NCI-H2171 (cell line): ENCODE measurements at regions not wholly inside any gene's neighbourhood (a gene's known extent, or its start where the extent isn't known, plus 50 kb on each side); places are given as distances from the start of the nearest gene placed in this dataset.

ENCODE experiments used
- DNase-seq: peaks from one replicate; lab custom pipeline; 2025; lab: John Stamatoyannopoulos, UW

DNA sequence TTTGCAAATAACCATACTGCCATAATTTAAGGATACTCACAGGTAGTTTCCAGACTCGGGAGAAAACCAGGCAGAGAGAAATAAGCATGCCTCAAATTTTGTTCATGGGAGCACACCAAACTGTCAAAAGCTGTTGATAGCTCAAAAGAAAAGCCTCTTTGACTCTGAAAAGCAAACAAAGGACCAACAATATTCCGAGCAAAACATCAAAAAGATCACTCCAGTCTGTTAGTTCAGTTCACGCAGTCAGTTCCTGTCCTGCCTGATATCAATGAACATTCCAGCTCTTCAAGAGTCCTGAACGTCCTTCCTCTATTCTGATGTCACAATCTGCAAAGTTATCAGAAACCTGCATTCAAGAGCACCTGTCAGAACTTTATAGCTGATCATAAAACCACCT is 78.7 kb downstream of the RRM2 start:
- no peak for DNase-seq

DNA sequence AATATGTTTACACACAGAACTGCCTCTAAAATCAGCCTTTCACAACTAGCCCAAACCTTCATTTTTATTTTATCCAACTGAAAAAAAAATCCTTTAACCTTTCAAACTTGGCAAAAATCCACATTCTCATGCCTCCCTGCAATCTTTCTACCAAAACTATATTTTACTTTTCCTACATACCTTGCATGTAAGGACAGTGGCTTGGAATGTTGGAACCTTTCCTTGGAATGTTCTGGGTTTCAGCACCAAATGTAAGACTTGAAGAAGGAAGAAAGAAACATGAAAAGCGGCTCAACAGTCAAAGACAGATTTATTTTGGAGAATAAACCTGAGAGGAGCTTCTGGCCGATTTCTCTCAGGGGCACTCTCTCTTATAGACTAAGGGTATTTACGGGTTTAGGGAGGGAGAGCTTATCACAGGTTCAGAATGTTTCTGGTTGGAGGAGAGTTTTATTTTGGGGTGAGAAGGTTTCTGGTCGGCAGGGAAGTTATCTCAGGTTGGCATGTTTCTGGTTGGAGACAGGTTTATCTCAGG is 79.7 kb downstream of the RRM2 start:
- DNase-seq = no peak

DNA sequence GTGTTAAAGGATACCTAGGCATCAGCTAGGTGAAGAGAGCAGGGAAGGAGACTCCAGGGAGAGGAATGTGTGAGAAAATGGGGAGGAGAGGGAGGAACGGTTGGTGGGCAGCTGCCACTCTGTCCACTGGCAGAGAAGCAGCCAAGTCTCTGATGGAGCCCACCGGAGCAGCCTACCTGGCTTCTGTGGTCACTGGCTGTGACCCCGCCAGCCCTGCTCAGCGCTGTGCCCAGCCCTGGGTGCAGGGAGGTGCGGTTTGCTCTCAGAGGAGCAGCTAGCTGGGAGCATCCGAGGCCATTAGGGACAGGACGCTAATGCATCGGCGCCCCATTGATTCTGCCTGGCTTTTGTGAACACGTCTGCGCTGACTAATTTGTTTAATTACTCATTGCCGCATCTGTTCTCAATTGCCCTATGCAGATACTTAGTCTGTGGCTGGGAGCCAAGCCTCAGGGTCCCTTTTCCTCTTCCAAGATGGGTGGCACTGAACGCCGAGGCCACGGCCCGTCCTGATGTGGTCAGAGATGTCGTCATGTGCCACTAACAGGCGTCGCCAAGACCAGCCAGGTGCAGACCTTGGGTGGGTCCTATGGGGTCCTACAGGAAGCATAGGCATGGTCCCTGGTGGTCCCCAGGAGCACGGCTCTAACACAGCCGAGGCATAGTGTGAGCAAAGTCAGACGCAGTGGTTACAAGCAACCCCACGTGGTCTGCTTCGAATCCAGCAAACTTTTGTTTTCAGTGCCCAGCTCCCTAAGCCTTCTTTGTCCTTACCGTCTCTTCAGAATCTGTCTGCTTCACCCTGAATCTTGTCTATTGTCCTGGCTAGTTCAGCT is 82.0 kb downstream of the RRM2 start:
- peak; percentile 43 for DNase-seq

- no peak for DNase-seq
Observed at GRCh38 chr2:10205162-10205475, 82.6 kb downstream of the RRM2 start.

DNA sequence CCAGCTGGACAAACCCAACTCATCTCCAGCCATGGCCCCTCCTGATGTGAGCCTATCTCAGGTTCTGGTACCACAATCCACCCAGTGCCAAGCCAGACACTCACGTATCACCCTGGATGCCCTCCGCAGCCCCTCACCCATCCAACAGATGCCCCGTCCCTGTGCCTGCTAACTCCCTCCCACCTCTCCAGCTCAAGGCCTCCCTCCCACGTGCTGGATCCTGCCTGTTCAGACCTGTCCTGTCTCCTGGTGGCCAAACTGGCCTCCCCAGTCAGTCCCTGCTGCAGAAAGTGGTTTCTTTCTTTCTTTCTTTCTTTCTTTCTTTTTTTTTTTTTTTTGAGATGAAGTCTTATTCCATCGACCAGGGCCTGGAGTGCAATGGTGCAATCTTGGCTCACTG is 86.2 kb downstream of the RRM2 start:
- no peak for DNase-seq

GRCh38 chr2:10209406-10209935 is 86.9 kb downstream of the RRM2 start:
- no peak for DNase-seq

GRCh38 chr2:10210336-10210735 is 87.8 kb downstream of the RRM2 start:
- no peak for DNase-seq

- DNase-seq = no peak
Observed at GRCh38 chr2:10211844-10212422, 89.4 kb downstream of the RRM2 start.

- DNase-seq = no peak
Observed at GRCh38 chr2:10212827-10213226, 89.9 kb upstream of the HPCAL1 start.

GRCh38 chr2:10214179-10214578 is 88.5 kb upstream of the HPCAL1 start:
- no peak for DNase-seq

DNA sequence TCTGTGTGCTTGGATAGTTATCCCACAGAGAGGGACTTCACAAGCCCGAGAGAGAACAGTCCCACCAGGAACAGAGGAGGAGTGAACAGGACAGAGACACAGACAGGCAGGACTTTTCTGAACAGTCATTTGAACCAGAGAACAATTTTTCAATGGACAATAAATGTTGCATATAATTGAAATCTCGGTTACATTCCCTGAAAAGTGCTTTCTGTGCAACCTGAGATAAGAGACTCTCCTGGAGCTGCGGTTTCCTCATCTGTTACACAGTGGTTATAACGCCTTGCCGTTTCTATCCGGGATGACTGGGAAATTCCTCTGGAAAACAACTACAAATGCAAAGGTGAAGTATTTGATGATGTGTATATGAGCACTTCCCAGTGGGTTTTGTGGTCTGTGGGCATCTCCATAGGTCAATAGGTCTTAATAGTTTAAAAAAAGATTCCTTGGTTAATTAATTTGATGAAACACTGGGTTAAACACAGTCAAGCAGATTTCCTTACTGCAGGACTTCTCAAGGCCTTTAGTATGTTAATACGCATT is 87.2 kb upstream of the HPCAL1 start:
- no peak for DNase-seq

- no peak for DNase-seq
Observed at GRCh38 chr2:10216677-10217488, 85.8 kb upstream of the HPCAL1 start.

DNA sequence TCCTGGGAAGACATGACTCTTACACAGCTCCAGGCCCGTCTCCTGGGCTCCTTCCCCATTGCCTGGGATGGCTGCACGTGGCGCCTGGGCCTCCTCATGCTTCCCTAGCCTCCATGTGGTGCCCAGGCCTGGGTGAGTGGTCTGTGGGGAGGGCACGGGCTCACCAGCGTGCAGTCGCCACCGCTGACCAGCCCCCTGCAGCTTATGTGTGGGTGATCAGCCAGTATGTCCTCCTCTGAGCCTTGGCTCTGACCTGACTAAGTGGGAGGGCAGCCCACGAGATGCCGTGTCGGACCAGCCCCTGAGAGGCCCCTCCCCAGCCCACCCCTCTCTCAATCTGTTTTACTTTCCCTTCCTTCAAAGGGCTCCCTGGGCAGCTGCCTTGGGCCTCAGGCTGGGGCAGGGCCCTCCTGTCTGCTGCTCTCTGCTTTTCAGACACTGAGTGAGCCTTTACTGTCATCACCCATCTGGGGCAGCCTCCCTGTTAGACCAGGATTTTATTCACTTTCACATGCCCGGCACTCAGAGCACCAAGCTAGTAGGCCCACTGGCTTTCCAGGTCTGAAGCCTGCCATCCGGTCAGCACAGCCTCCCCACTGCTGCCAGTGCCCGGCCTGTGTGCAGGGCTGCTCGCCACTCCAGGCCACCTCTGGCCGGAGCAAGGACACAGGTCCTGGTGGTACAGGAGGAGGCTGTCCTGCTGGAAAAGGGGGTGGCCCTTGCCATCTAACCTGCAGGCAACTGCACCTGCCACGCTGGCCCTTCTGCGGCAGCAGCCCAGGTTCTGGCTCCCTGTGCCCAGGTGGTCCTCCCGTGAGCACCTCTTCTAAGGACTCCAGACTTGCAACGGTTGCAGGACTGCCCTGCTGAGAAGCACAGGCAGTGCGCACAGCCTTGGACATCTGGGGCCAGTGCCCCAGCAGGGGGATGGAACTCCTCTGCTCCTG is 84.9 kb upstream of the HPCAL1 start:
- DNase-seq = no peak

- DNase-seq = no peak
Observed at GRCh38 chr2:10220045-10220901, 82.4 kb upstream of the HPCAL1 start.

- no peak for DNase-seq
Observed at GRCh38 chr2:10220902-10221391, 81.8 kb upstream of the HPCAL1 start.

- DNase-seq = no peak
Observed at GRCh38 chr2:10221443-10221842, 81.3 kb upstream of the HPCAL1 start.

GRCh38 chr2:10221976-10222870 is 80.5 kb upstream of the HPCAL1 start:
- no peak for DNase-seq

GRCh38 chr2:10223471-10223870 is 79.2 kb upstream of the HPCAL1 start:
- DNase-seq = no peak
